ENCODE measurements at regions not wholly inside any gene's neighbourhood (a gene's known extent, or its start where the extent isn't known, plus 50 kb on each side); places are given as distances from the start of the nearest gene placed in this dataset.

- ATAC-seq (no peak), DNase-seq (ENCODE audit: low read depth in 1 of 2, low spot score in 1 of 2) (no peak), FAIRE-seq (no peak)
- POLR2A ChIA-PET: no interaction called here
- WGBS (ENCODE audit: missing lambda C conversion rate): 0% methylated on average over 1 of the region's 1 CpG
- TF ChIP-seq FOXS1 (CRISPR knock-in tag; IDR thresholded peaks at IDR 0.05) (no peak), JUNB (IDR thresholded peaks at IDR 0.05) (no peak), KDM1A (IDR thresholded peaks at IDR 0.05; ENCODE audit: low read depth) (no peak), NPAS2 (CRISPR knock-in tag; IDR thresholded peaks at IDR 0.05; ENCODE audit: borderline replicate concordance) (no peak), GATA3 (IDR thresholded peaks at IDR 0.05; ENCODE audit: borderline replicate concordance) (no peak), TFCP2L1 (CRISPR knock-in tag; IDR thresholded peaks at IDR 0.05) (no peak), POLR2A (IDR thresholded peaks at IDR 0.05; ENCODE audit: low read length) (no peak), ZSCAN20 (CRISPR knock-in tag; IDR thresholded peaks at IDR 0.05) (no peak), KDM5A (IDR thresholded peaks at IDR 0.05) (no peak), HDAC2 (IDR thresholded peaks at IDR 0.05) (no peak), BCL3 (IDR thresholded peaks at IDR 0.05) (no peak), SMC3 (IDR thresholded peaks at IDR 0.05) (no peak), EHF (CRISPR knock-in tag; IDR thresholded peaks at IDR 0.05) (no peak), CEBPB (IDR thresholded peaks at IDR 0.05) (no peak), RFX5 (IDR thresholded peaks at IDR 0.05) (no peak), MAFK (IDR thresholded peaks at IDR 0.05; ENCODE audit: partially characterized antibody) (no peak), SREBF2 (IDR thresholded peaks at IDR 0.05) (no peak), EHMT2 (IDR thresholded peaks at IDR 0.05; ENCODE audit: low read depth) (no peak), CBX2 (IDR thresholded peaks at IDR 0.05; ENCODE audit: borderline replicate concordance, low read depth) (no peak)
- TF ChIP-seq, protein P1, sequence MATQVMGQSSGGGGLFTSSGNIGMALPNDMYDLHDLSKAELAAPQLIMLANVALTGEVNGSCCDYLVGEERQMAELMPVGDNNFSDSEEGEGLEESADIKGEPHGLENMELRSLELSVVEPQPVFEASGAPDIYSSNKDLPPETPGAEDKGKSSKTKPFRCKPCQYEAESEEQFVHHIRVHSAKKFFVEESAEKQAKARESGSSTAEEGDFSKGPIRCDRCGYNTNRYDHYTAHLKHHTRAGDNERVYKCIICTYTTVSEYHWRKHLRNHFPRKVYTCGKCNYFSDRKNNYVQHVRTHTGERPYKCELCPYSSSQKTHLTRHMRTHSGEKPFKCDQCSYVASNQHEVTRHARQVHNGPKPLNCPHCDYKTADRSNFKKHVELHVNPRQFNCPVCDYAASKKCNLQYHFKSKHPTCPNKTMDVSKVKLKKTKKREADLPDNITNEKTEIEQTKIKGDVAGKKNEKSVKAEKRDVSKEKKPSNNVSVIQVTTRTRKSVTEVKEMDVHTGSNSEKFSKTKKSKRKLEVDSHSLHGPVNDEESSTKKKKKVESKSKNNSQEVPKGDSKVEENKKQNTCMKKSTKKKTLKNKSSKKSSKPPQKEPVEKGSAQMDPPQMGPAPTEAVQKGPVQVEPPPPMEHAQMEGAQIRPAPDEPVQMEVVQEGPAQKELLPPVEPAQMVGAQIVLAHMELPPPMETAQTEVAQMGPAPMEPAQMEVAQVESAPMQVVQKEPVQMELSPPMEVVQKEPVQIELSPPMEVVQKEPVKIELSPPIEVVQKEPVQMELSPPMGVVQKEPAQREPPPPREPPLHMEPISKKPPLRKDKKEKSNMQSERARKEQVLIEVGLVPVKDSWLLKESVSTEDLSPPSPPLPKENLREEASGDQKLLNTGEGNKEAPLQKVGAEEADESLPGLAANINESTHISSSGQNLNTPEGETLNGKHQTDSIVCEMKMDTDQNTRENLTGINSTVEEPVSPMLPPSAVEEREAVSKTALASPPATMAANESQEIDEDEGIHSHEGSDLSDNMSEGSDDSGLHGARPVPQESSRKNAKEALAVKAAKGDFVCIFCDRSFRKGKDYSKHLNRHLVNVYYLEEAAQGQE (IDR thresholded peaks at IDR 0.05): no peak
- Histone ChIP-seq H3K4me3 (no peak overlapping the region), H3K9me3 (no peaks in the 10 kb centered on the region), H3K27ac (no peak overlapping the region), H3K4me2 (no peak overlapping the region), H3K4me1 (no peaks in the 10 kb centered on the region)
- CTCF ChIA-PET: interaction anchor here (0.8 to 1.6 kb wide), 2 partner anchors 8 to 326 kb away, joined by 3 to 4 read pairs; no protein-coding TSS in a partner anchor
These were observed 280.9 kb downstream of the HRH4 start for GRCh38 chr18:24741321-24741720.

DNA sequence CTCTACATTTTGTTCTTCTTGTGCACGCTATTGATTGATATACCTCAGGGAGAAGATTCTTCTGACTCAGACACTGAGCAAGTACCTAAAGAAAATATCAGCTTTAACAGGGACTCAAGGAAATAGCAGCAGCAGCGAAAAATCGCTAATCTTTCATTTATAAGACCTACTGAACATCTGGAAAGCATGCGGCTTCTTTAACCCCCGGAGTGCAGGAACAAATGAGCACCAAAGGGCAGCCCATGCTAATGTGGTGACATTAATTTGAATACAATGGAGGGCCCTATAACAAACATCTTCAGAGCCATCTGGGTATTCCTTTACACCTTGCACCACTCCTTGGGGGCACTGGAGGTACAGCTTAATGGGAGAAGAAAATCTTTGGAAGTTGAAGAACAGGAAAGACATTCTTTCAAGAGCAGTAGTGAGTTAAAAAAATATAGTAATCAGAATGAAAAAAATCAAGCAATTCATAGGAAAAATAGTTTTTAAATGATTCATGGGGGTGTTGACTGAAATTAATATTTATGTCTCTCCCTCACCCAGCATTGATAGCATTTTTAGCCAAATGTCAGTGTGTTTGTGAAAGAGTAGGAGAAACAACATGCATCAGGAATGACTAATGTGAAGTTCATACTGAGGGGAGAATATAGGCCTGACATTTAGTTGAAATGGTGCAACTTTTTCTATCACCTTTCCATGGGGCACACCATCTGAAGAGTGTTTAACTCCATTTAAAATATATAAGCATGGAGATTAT lies 281.7 kb downstream of the HRH4 start:
- ChIA-PET POLR2A (no interaction called here), CTCF (interaction anchor here (0.8 kb wide), 1 partner anchor 15 kb away, joined by 3 read pairs; no protein-coding TSS in a partner anchor)
- WGBS (ENCODE audit: missing lambda C conversion rate): 26% methylated on average over 5 of the region's 5 CpGs
- FAIRE-seq: no peak
- Histone ChIP-seq H3K9me3 (no peaks in the 10 kb centered on the region), H3K4me2 (no peak overlapping the region), H3K27ac (no peak overlapping the region), H3K4me1 (no peaks in the 10 kb centered on the region), H3K4me3 (no peak overlapping the region)
- no peak for ATAC-seq
- no peak for DNase-seq (ENCODE audit: low read depth in 1 of 2, low spot score in 1 of 2)
- no peak for TF ChIP-seq EHF (CRISPR knock-in tag; IDR thresholded peaks at IDR 0.05)
- TF ChIP-seq FOSL2 (IDR thresholded peaks at IDR 0.05): no peak
- TF ChIP-seq FOSL2 (CRISPR knock-in tag; IDR thresholded peaks at IDR 0.05): no peak
- no peak for TF ChIP-seq HOXB13 (CRISPR knock-in tag; IDR thresholded peaks at IDR 0.05; ENCODE audit: low read depth)
- no peak for TF ChIP-seq HEYL (CRISPR knock-in tag; IDR thresholded peaks at IDR 0.05)
- TF ChIP-seq ZSCAN20 (CRISPR knock-in tag; IDR thresholded peaks at IDR 0.05): no peak
- TF ChIP-seq HOXA7 (CRISPR knock-in tag; IDR thresholded peaks at IDR 0.05): no peak
- no peak for TF ChIP-seq BHLHE40 (IDR thresholded peaks at IDR 0.05; ENCODE audit: low read depth, low read length)
- no peak for TF ChIP-seq RCOR1 (IDR thresholded peaks at IDR 0.05; ENCODE audit: low read depth, low read length)
- TF ChIP-seq, protein P2, sequence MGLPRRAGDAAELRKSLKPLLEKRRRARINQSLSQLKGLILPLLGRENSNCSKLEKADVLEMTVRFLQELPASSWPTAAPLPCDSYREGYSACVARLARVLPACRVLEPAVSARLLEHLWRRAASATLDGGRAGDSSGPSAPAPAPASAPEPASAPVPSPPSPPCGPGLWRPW (IDR thresholded peaks at IDR 0.05): no peak
- no peak for TF ChIP-seq KDM5A (IDR thresholded peaks at IDR 0.05)
- no peak for TF ChIP-seq NPAS2 (CRISPR knock-in tag; IDR thresholded peaks at IDR 0.05; ENCODE audit: borderline replicate concordance)
- no peak for TF ChIP-seq CBX8 (IDR thresholded peaks at IDR 0.05)
- TF ChIP-seq, protein P3, sequence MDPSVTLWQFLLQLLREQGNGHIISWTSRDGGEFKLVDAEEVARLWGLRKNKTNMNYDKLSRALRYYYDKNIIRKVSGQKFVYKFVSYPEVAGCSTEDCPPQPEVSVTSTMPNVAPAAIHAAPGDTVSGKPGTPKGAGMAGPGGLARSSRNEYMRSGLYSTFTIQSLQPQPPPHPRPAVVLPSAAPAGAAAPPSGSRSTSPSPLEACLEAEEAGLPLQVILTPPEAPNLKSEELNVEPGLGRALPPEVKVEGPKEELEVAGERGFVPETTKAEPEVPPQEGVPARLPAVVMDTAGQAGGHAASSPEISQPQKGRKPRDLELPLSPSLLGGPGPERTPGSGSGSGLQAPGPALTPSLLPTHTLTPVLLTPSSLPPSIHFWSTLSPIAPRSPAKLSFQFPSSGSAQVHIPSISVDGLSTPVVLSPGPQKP (IDR thresholded peaks at IDR 0.05; ENCODE audit: low read depth, low read length): no peak
- no peak for TF ChIP-seq KDM1A (IDR thresholded peaks at IDR 0.05; ENCODE audit: low read depth)
- TF ChIP-seq, protein P4, sequence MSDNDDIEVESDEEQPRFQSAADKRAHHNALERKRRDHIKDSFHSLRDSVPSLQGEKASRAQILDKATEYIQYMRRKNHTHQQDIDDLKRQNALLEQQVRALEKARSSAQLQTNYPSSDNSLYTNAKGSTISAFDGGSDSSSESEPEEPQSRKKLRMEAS (IDR thresholded peaks at IDR 0.05): no peak
- TF ChIP-seq EP300 (IDR thresholded peaks at IDR 0.05): no peak
- no peak for TF ChIP-seq RFX5 (IDR thresholded peaks at IDR 0.05)
- TF ChIP-seq, protein P5, sequence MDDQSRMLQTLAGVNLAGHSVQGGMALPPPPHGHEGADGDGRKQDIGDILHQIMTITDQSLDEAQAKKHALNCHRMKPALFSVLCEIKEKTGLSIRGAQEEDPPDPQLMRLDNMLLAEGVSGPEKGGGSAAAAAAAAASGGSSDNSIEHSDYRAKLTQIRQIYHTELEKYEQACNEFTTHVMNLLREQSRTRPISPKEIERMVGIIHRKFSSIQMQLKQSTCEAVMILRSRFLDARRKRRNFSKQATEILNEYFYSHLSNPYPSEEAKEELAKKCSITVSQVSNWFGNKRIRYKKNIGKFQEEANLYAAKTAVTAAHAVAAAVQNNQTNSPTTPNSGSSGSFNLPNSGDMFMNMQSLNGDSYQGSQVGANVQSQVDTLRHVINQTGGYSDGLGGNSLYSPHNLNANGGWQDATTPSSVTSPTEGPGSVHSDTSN (IDR thresholded peaks at IDR 0.05): no peak

All from A549 (cell line).